HepG2 (cell line): ENCODE measurements at regions not wholly inside any gene's neighbourhood (a gene's known extent, or its start where the extent isn't known, plus 50 kb on each side); places are given as distances from the start of the nearest gene placed in this dataset.
A peak's percentile ranks its signal among the peaks of the same experiment; 100 is the strongest.

ENCODE experiments used
- ATF2 ChIP-seq: sonication (generic); formaldehyde crosslinking; IDR thresholded peaks from 2 replicates; pipeline ENCODE4 v1.4.0; 2020; ENCODE audit warnings: missing genetic modification reagents
- BRD4 ChIP-seq: sonication (generic); formaldehyde crosslinking; IDR thresholded peaks from 2 replicates; pipeline ENCODE4 v1.4.0; 2020; ENCODE audit warnings: missing genetic modification reagents
- CEBPG ChIP-seq: IDR thresholded peaks from 2 replicates; pipeline ENCODE4 v1.6.1; 2016
- DRAP1 ChIP-seq: IDR thresholded peaks from 2 replicates; pipeline ENCODE4 v1.6.1; 2016; ENCODE audit warnings: missing genetic modification reagents, missing compliant biosample characterization
- HDAC2 ChIP-seq: sonication (generic); formaldehyde crosslinking; IDR thresholded peaks from 2 replicates; pipeline ENCODE4 v1.4.0; 2020; ENCODE audit warnings: missing genetic modification reagents
- HOMEZ ChIP-seq: IDR thresholded peaks from 2 replicates; pipeline ENCODE4 v1.6.1; 2016; ENCODE audit warnings: low read depth
- MTA1 ChIP-seq: sonication (generic); formaldehyde crosslinking; IDR thresholded peaks from 2 replicates; pipeline ENCODE4 v1.4.0; 2020; ENCODE audit warnings: missing genetic modification reagents, mild to moderate bottlenecking, borderline replicate concordance
- NFRKB ChIP-seq: fragments of 450-650 bp; IDR thresholded peaks from 2 replicates; pipeline ENCODE4 v1.6.1; 2017
- PPARG ChIP-seq: conservative IDR thresholded peaks from 2 replicates; pipeline ENCODE4 v1.6.1; 2016; ENCODE audit warnings: missing biosample characterization, missing genetic modification reagents
- RBM22 ChIP-seq: fragments of 200-400 bp; formaldehyde crosslinking; optimal IDR thresholded peaks from 2 replicates; pipeline ENCODE3; 2017; ENCODE audit warnings: mild to moderate bottlenecking, low read length, moderate library complexity
- SMAD9 ChIP-seq: sonication (generic); formaldehyde crosslinking; IDR thresholded peaks from 2 replicates; pipeline ENCODE4 v1.5.1; 2020; ENCODE audit warnings: mild to moderate bottlenecking, missing genetic modification reagents
- SYNCRIP ChIP-seq: fragments of 200-400 bp; formaldehyde crosslinking; IDR thresholded peaks from 2 replicates; pipeline ENCODE4 v1.6.1; 2018; ENCODE audit warnings: mild to moderate bottlenecking, low read depth, low read length; ENCODE audit not compliant: insufficient read depth
- TBP ChIP-seq: sonication (generic); formaldehyde crosslinking; IDR thresholded peaks from 2 replicates; pipeline ENCODE4 v1.5.0; 2020; ENCODE audit warnings: missing genetic modification reagents
- WIZ ChIP-seq: sonication (generic); formaldehyde crosslinking; IDR thresholded peaks from 2 replicates; pipeline ENCODE4 v1.5.1; 2020; ENCODE audit warnings: mild to moderate bottlenecking, missing genetic modification reagents
- YEATS2 ChIP-seq: sonication (generic); formaldehyde crosslinking; IDR thresholded peaks from 2 replicates; pipeline ENCODE4 v1.4.0; 2020; ENCODE audit warnings: missing genetic modification reagents, borderline replicate concordance
- YEATS4 ChIP-seq: sonication (generic); formaldehyde crosslinking; IDR thresholded peaks from 2 replicates; pipeline ENCODE4 v1.4.0; 2020; ENCODE audit warnings: missing genetic modification reagents, borderline replicate concordance
- ZBTB14 ChIP-seq: sonication (generic); formaldehyde crosslinking; IDR thresholded peaks from 2 replicates; pipeline ENCODE4 v1.4.0; 2020; ENCODE audit warnings: missing genetic modification reagents
- ZC3H4 ChIP-seq: sonication (generic); formaldehyde crosslinking; IDR thresholded peaks from 2 replicates; pipeline ENCODE4 v1.4.0; 2020; ENCODE audit warnings: missing genetic modification reagents, borderline replicate concordance
- ZIK1 ChIP-seq: sonication (generic); formaldehyde crosslinking; IDR thresholded peaks from 2 replicates; pipeline ENCODE4 v1.5.0; 2020; ENCODE audit warnings: mild to moderate bottlenecking, low read depth, missing genetic modification reagents, borderline replicate concordance
- ZNF251 ChIP-seq: sonication (generic); formaldehyde crosslinking; IDR thresholded peaks from 2 replicates; pipeline ENCODE4 v1.9.0; 2021; ENCODE audit warnings: mild to moderate bottlenecking, missing genetic modification reagents
- ZNF256 ChIP-seq: sonication (generic); formaldehyde crosslinking; conservative IDR thresholded peaks from 2 replicates; pipeline ENCODE4 v1.4.0; 2020; ENCODE audit warnings: missing genetic modification reagents
- ZNF331 ChIP-seq: sonication (generic); formaldehyde crosslinking; IDR thresholded peaks from 2 replicates; pipeline ENCODE4 v1.4.0; 2020; ENCODE audit warnings: missing genetic modification reagents
- ZNF530 ChIP-seq: sonication (generic); formaldehyde crosslinking; IDR thresholded peaks from 2 replicates; pipeline ENCODE4 v1.5.0; 2020; ENCODE audit warnings: low read depth, mild to moderate bottlenecking, missing genetic modification reagents
- ZNF709 ChIP-seq: sonication (generic); formaldehyde crosslinking; IDR thresholded peaks from 2 replicates; pipeline ENCODE4 v1.5.0; 2020; ENCODE audit warnings: mild to moderate bottlenecking, missing genetic modification reagents
- ZNF713 ChIP-seq: sonication (generic); formaldehyde crosslinking; IDR thresholded peaks from 2 replicates; pipeline ENCODE4 v1.4.0; 2020; ENCODE audit warnings: mild to moderate bottlenecking, missing genetic modification reagents
- ZNF75D ChIP-seq: sonication (generic); formaldehyde crosslinking; IDR thresholded peaks from 2 replicates; pipeline ENCODE4 v1.8.1; 2023; ENCODE audit warnings: missing genetic modification reagents, mild to moderate bottlenecking, borderline replicate concordance
- ZNF850 ChIP-seq: sonication (generic); formaldehyde crosslinking; conservative IDR thresholded peaks from 2 replicates; pipeline ENCODE4 v1.9.0; 2021; ENCODE audit warnings: mild to moderate bottlenecking, missing genetic modification reagents
- ZZZ3 ChIP-seq: sonication (generic); formaldehyde crosslinking; IDR thresholded peaks from 2 replicates; pipeline ENCODE4 v1.4.0; 2020; ENCODE audit warnings: missing genetic modification reagents, mild to moderate bottlenecking, borderline replicate concordance

- no peak for TF ChIP-seq TBP
- no peak for TF ChIP-seq ZNF256 (CRISPR knock-in tag)
- TF ChIP-seq ATF2 (CRISPR knock-in tag), result peak; percentile 94
- no peak for TF ChIP-seq ZNF251
- no peak for TF ChIP-seq ZNF75D (CRISPR knock-in tag)
- peak; percentile 95 for TF ChIP-seq BRD4
- no peak for TF ChIP-seq SMAD9
- TF ChIP-seq ZNF530 (CRISPR knock-in tag), result no peak
- peak; percentile 91; the same call in 1 of the 2 replicates for TF ChIP-seq MTA1 (CRISPR knock-in tag)
- no peak for TF ChIP-seq RBM22
- no peak for TF ChIP-seq NFRKB
- peak; percentile 30; the same call in 1 of the 2 replicates for TF ChIP-seq YEATS2 (CRISPR knock-in tag)
- no peak for TF ChIP-seq ZBTB14 (CRISPR knock-in tag)
- peak; percentile 54 for TF ChIP-seq DRAP1
- no peak for TF ChIP-seq ZNF850 (CRISPR knock-in tag)
- TF ChIP-seq CEBPG (CRISPR knock-in tag), result peak; percentile 81
- peak; percentile 96 for TF ChIP-seq HOMEZ (CRISPR knock-in tag)
- TF ChIP-seq ZNF331 (CRISPR knock-in tag), result peak; percentile 99
- no peak for TF ChIP-seq ZZZ3
- TF ChIP-seq ZIK1 (CRISPR knock-in tag), result no peak
- TF ChIP-seq WIZ (CRISPR knock-in tag), result no peak
- TF ChIP-seq ZNF709 (CRISPR knock-in tag), result peak; percentile 85
- TF ChIP-seq ZC3H4 (CRISPR knock-in tag), result no peak; the same call in 1 of the 2 replicates
- TF ChIP-seq PPARG (CRISPR knock-in tag), result peak; percentile 89
- peak; percentile 62; the same call in 1 of the 2 replicates for TF ChIP-seq YEATS4
- TF ChIP-seq HDAC2 (CRISPR knock-in tag), result peak; percentile 84
- TF ChIP-seq SYNCRIP, result no peak
- no peak for TF ChIP-seq ZNF713 (CRISPR knock-in tag)
Observed at GRCh38 chr2:234679741-234680687, 183.1 kb upstream of the ARL4C start (continued).
